ENCODE measurements at regions not wholly inside any gene's neighbourhood (a gene's known extent, or its start where the extent isn't known, plus 50 kb on each side); places are given as distances from the start of the nearest gene placed in this dataset. TPM values are rescaled to one million over a fixed set of nuclear protein-coding genes. Genes with fewer than 3 reads are reported as not detected.

DNA sequence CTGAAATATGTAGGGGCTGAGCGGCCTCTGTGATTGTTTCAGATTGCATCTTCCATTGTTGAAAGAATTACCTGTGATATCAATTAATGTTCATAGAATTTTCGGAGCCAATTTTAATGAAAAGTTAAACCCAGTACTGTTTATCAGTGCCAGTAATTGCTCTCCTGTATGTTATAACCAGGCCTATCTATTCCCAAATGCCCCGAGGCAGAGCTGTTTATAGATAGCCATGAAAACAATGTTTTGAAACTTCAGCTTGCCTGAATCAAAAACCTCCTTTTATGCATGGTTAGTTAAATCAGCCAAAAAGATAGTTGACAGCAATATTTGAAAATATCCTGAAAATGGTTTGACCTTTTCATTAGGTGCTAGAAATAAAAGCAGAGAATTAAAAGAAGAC, 50.1 kb upstream of the HDAC9 start:
- no peak overlapping the region for H3K4me3 ChIP-seq (ENCODE audit: insufficient read depth in 1 of 2, low read depth in 1 of 2, low read length in 2 of 2)
- no peak overlapping the region for H2BK15ac ChIP-seq (ENCODE audit: low read depth, poor library complexity, severe bottlenecking)
- no peak overlapping the region for H3K4me2 ChIP-seq (ENCODE audit: low read length, poor library complexity, severe bottlenecking)
- no peak overlapping the region for H3K27ac ChIP-seq (ENCODE audit: low read length, poor library complexity, severe bottlenecking)
- H3K79me1 ChIP-seq (replicated peaks; ENCODE audit: low read length, poor library complexity, severe bottlenecking) = no peaks in the 10 kb centered on the region
- no peak overlapping the region for H3K18ac ChIP-seq (ENCODE audit: low read depth in 1 of 2, low read length in 2 of 2)
- no peak for DNase-seq
- H2AK5ac ChIP-seq (ENCODE audit: low read length, severe bottlenecking) = no peak overlapping the region
- H2AFZ ChIP-seq (ENCODE audit: low read depth, low read length) = no peak overlapping the region
- H4K8ac ChIP-seq (ENCODE audit: low read length) = no peak overlapping the region
- no peak overlapping the region for H4K91ac ChIP-seq (ENCODE audit: low read length)
- no peak overlapping the region for H3K9ac ChIP-seq (ENCODE audit: low read length)
- H3K27me3 ChIP-seq (ENCODE audit: control insufficient read depth in 1 of 2, insufficient read depth in 1 of 2, low read length in 2 of 2) = no peaks in the 10 kb centered on the region
- no peak overlapping the region for H2BK120ac ChIP-seq (ENCODE audit: low read depth, low read length)
- no peak overlapping the region for H3K4ac ChIP-seq (ENCODE audit: low read depth in 1 of 2, low read length in 2 of 2)
- H2BK5ac ChIP-seq (ENCODE audit: low read depth, low read length, poor library complexity, severe bottlenecking) = no peak overlapping the region
- H3K14ac ChIP-seq (ENCODE audit: low read length in 2 of 2) = no peak overlapping the region
- H3K23ac ChIP-seq (ENCODE audit: low read length in 2 of 2) = no peak overlapping the region
- H3K36me3 ChIP-seq (ENCODE audit: control insufficient read depth in 1 of 2, insufficient read depth in 2 of 2, low read depth in 1 of 2, low read length in 2 of 2) = no peaks in the 10 kb centered on the region
- WGBS = 100% methylated on average over 2 of the region's 3 CpGs
- no peaks in the 10 kb centered on the region for H3K4me1 ChIP-seq (ENCODE audit: control insufficient read depth, insufficient read depth, low read depth, low read length)
- H2BK12ac ChIP-seq (ENCODE audit: low read length in 2 of 2) = no peak overlapping the region
- no peaks in the 10 kb centered on the region for H3K9me3 ChIP-seq (ENCODE audit: control insufficient read depth, low read length)

Small RNA genes in the stretch of these regions (small RNA-seq; reads per million reads assigned to genes)
- gene MIR1302-6 (ENCODE audit: low read depth) = not detected
